ENCODE measurements at regions not wholly inside any gene's neighbourhood (a gene's known extent, or its start where the extent isn't known, plus 50 kb on each side); places are given as distances from the start of the nearest gene placed in this dataset.

DNA sequence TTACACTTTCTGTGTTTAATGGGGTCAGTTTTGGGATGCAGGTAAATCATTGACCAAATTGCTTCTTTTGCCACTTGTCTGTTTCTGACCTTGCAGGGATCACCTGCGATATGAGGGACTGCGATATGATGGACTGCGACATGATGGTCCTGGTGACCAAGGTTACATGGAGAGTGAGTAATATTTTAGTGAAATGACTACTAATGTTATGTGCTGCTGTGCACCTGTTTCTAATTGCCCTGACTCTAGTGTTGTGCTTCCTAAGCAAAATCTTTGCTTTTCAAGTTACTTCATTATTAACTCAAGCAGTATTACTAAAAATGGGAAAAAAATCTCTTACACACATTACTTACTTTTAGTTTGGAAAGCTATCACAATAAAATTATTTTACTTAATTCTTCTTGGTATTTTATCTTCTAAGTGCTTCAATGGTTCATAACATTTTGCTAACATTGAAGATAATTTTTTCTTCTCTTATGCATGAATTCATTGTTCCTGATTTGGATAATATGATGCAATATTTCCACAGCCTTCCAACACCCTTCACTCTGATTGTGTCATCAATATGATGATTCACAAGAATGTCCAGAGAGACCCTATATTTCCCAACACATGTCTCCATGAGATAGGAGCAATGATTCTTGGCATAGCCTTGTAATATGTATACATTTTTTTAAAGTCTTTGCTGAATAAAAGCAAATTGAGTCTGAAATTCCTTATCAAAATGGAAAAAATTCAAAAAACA, 306.2 kb upstream of the AKR1E2 start:
- DNase-seq = peak; percentile 92

GRCh38 chr10:4517746-4518145, 308.3 kb upstream of the AKR1E2 start:
- no peak for DNase-seq

GRCh38 chr10:4515721-4516120, 310.3 kb upstream of the AKR1E2 start:
- no peak for DNase-seq

DNA sequence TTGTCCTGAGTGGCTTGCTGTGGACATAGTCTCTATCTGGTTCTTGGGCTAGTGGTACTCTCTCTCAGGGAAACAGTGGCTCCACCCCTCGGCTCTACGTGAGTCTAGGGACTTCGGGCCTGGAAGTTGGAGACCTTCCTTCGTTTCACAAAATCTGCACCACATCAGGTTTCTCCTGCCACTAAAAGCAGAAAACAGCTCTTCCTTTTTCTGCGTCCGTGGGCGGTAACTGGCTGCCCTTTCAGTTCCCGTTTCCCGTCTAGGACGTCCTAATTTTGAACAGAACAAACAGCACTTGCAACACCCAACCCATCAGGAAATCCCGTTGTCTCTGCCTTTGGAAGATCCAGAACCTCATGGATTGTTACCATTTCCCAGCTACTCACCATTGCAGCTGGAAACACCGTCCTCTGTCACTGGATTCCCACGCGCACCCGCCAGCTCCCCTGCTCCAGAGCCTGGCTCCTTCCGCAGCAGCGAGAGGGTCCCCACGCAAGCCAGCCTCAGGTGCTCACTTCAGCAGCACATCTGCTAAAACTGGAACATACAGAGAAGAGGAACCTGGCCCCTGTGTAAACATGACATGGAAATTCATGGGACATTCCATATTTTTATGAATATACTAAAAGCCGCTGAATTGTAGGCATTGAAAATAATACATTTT, 311.4 kb upstream of the AKR1E2 start:
- peak; percentile 96 for DNase-seq

GRCh38 chr10:4512671-4513240, 313.3 kb upstream of the AKR1E2 start:
- DNase-seq = peak; percentile 67

DNA sequence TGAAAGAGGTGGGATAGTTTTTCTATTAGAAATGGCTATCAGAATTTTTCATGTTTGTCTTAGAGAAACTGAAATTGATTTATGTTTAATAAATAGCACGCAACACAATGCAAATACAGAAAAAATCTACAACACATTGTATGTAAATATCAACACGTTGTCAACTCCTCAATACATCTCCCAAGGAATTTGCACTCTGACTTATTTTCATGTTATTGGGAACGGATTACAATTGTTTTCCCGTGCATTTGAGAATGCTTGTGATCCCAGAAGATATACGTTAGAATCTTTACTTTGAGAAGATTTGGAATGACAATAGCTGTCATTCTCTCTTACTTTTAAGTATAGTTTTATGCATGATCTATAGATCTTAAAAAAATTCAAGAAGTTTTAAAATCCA, 313.8 kb upstream of the AKR1E2 start:
- DNase-seq = no peak

DNA sequence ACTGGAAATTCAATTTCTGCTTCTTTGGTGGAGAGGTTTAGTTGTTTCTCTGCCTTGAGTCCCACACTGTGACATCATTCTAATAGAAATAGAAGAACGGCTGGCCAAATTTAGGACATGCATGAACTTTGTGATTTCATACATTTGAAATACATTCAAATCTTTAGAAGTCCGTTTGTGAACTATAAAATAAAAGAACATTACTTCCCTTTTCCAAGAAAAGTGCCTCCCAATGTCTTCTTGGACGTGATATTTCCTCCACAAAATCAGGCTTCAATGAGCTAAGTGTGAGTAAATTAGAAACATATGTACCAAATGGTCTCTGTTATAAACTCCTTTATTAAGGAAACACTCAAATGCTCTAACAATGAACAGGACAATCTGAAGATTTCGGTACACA, 314.5 kb upstream of the AKR1E2 start:
- peak; percentile 31 for DNase-seq

- peak; percentile 39 for DNase-seq
These were observed 316.6 kb upstream of the AKR1E2 start for GRCh38 chr10:4509405-4509804.

GRCh38 chr10:4506095-4506494, 319.9 kb upstream of the AKR1E2 start:
- DNase-seq = no peak

DNA sequence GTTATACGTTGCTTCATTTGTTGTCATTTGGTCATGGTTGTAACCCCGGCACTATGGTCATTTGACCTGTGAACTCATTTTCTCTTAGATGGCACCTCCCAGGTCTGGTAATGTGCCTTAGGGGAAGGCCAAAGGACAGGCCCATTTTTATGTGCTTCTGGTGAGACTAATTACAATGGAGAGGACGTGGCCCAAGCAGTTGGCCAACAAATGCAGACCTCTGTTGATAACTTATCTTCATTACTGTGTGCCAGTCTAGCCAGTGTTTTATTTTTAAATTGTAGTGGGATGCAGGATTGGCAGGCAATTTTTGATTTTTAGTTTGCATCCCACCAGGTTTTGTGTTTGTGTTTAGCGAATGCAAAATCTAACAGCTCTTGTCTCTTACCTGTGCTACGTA, 321.5 kb upstream of the AKR1E2 start:
- no peak for DNase-seq

DNA sequence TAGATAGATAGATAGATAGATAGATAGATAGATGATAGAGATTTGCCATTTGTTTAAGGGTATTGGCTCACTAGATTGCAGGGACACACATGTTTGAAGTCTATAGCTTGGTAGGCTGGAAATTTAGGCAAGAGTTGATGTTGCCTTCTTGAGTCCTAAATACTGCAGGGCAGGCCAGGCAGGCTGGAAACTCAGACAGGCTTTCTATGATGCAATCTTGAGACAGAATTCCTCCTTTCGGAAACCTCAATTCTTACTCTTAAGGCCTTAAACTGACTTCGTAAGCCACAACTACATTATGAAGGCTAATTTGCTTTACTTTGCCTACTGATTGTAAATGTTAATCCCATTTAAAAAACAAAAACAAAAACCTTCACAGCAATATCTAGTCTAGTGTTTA, 322.9 kb upstream of the AKR1E2 start:
- DNase-seq = peak; percentile 43

GRCh38 chr10:4501306-4501705, 324.7 kb upstream of the AKR1E2 start:
- DNase-seq = no peak

- DNase-seq = no peak
These were observed 327.2 kb upstream of the AKR1E2 start for GRCh38 chr10:4498711-4499251.

GRCh38 chr10:4494551-4494950, 331.5 kb upstream of the AKR1E2 start:
- DNase-seq = no peak

GRCh38 chr10:4492202-4492601, 333.8 kb upstream of the AKR1E2 start:
- no peak for DNase-seq

DNA sequence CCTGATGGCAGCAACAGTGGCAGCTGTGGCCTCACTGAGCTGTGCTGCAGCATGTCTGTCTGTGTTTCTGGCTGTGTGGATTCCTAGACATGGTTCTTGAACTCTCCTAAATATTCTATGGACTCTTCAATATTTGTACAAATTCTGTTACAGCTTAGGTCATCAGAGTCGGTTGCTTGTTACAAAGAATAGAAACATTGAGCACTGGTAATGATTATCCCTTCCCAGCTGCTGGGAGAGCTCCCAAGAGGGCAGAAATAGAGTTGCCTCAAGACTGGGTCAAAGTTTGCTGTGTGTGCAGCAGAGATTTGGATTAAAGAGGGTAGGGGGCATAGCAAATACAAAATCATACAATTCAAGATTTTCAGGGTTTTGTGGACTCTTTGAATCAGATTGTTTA, 337.1 kb upstream of the AKR1E2 start:
- no peak for DNase-seq

DNA sequence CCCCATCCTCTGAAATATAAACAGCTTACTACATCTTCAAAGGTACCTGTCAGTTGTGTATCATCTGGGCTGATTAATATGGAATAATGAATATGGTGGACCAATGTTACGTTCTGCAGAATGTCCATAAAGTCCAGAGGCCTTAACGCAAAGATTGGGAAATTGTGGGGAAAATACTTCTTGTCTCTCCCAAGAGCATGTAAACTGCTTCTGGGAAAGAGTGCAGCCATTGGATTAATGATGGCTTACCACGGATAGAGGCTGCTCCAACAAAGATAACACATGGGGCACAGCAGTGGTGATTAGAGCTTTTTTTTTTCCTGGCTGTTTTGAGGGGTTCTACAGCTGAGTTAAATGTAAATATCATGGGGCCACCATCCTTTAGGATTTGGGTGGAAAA, 340.4 kb upstream of the AKR1E2 start:
- DNase-seq = no peak

DNA sequence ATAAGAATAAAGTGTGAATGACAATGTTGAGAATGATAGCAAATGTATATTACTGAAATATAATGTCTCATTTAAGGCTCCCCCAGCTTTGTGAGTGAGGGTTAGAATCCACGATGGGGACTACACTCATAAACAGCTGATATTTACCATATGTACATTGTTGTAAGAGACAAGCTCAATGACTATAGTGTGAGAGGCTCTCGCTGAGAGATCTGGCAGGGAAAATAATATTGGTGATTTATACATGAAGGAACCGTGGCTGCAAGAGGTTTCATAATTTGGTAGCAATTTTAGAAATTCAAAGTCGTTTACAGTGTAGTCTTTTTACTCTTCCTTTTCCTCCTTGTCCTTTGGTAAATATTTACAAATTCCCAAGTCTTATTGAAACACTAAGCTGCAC, 342.2 kb upstream of the AKR1E2 start:
- DNase-seq = no peak

DNA sequence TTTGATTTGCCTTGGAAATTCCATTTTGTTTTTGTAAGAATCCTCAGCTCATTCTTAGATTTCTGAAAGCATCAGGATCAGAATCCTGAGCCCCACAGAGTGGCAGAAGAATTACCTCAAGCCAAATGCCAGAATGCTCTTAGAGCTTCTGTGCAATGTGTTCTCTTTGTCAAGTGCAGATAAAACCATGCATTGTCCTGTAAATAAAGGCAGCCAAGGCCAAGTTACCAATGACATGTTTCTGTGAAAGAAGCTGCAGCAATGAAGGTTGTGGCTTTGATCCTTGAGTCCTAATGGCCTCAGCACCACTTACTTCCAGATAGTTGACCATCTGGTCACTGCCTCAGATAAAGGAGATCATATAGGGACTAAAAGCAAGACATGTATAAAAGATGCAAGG, 343.3 kb upstream of the AKR1E2 start:
- no peak for DNase-seq

GRCh38 chr10:4481192-4481591, 344.8 kb upstream of the AKR1E2 start:
- DNase-seq = no peak

DNA sequence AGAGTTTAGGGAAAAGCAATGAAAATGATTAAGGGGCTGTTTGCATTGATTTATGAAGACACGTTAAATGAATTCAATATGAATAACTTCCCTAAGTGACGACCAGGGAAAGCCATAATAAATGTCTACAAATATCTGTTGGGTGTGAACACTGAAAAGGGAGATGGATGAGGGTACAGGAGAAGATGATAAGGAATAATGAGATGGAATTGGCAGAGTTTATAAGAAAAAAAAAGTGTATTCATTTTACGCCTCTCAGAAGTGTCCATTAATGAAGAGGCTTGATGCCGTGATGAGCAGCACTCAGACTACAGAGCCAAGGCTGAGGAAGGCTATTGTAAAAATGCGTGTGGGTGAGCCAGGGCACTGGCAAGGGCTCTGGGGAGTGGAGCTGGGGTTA, 346.7 kb upstream of the AKR1E2 start:
- DNase-seq = no peak

- no peak for DNase-seq
These were observed 348.3 kb upstream of the AKR1E2 start for GRCh38 chr10:4477664-4478063.

DNA sequence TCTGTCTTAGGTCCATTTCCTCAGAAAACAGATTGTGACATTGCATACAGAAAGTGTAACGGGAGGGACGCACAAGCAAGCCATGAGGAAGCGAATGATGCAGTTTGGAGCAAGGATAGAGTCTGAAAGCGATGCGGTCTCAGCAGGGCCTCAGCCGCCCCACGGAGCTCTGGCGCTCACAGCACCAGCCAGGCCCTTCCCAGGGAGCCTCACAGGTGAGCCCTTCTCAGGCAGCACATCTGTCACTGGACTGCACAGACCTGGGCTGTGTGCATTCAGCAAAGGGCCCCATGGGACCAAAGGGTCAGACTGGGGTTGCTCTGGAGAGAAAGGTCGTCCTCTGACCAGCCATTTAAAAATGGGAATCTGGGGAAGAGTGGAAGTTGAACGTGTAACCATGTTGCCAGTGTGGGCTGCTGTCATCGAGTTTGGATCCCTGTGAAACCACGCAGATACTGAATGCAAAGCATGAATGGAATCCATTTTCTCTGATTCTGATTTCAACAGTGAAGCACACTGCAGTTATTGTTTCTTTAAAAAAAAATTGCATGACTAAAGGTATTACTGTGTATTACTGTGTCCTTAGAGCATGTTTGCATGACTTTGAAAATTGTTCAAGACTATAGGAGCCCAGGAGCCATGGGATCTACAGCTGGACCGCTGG, 350.0 kb upstream of the AKR1E2 start:
- DNase-seq = no peak

- DNase-seq = no peak
These were observed 351.2 kb upstream of the AKR1E2 start for GRCh38 chr10:4474829-4475228.
